SK-N-SH (cell line): ENCODE measurements at regions not wholly inside any gene's neighbourhood (a gene's known extent, or its start where the extent isn't known, plus 50 kb on each side); places are given as distances from the start of the nearest gene placed in this dataset.

Source experiments
- CTCF ChIA-PET: fragments of 300-600, 350-600 bp; formaldehyde crosslinking; extraction: SDS; loops from one replicate; lab custom pipeline; 2021; lab: Yijun Ruan, JAX
- POLR2A ChIA-PET: fragments of 350-600 bp; sonication (Branson Sonifier 250); formaldehyde crosslinking; extraction: SDS; loops from one replicate; lab custom pipeline; 2020; ENCODE audit warnings: antibody characterized with exemption, inconsistent platforms; lab: Yijun Ruan, JAX
- DNase-seq: peaks from one replicate; pipeline ENCODE4 v3.0.0; 2012
- H2AFZ ChIP-seq: fragments of 200-600 bp; sonication (generic); 2 replicates; pipeline ENCODE4 v1.8.1; 2016; ENCODE audit warnings: antibody characterized with exemption, mild to moderate bottlenecking, low read depth
- H3F3A ChIP-seq: fragments of 200-600 bp; sonication (generic); replicated peaks from 2 replicates; pipeline ENCODE3; 2016; ENCODE audit warnings: antibody characterized with exemption, mild to moderate bottlenecking; ENCODE audit not compliant: insufficient read depth
- H3K27ac ChIP-seq, 2 experiments: fragments of 200-500 bp in 1 of 2; fragments of 200-600 bp in 1 of 2; sonication (Bioruptor generic) in 1 of 2; sonication (generic), shearing (Covaris generic) in 1 of 2; 2 replicates each; pipeline versions ENCODE4 v1.5.1 to v1.6.1; 2014 to 2016; ENCODE audit warnings: low read depth in 2 of 2, inconsistent platforms in 1 of 2, low read length in 1 of 2, mild to moderate bottlenecking in 1 of 2, mixed read lengths in 1 of 2
- H3K27me3 ChIP-seq: fragments of 200-600 bp; sonication (generic), shearing (Covaris generic); 2 replicates; pipeline ENCODE4 v1.6.1; 2016; ENCODE audit warnings: mixed run types; ENCODE audit not compliant: insufficient read depth
- H3K36me3 ChIP-seq, 2 experiments: fragments of 200-500 bp in 1 of 2; fragments of 200-600 bp in 1 of 2; sonication (Bioruptor generic) in 1 of 2; sonication (generic) in 1 of 2; replicated peaks in 1 of 2; 2 replicates each; pipeline versions ENCODE3 to v1.5.1; 2014 to 2016; ENCODE audit warnings: low read length in 1 of 2, mild to moderate bottlenecking in 1 of 2; ENCODE audit not compliant: insufficient read depth in 2 of 2, control insufficient read depth in 1 of 2
- H3K4me1 ChIP-seq, 2 experiments: fragments of 200-500 bp in 1 of 2; fragments of 200-600 bp in 1 of 2; sonication (Bioruptor generic) in 1 of 2; sonication (generic), shearing (Covaris generic) in 1 of 2; 2 replicates each; pipeline versions ENCODE4 v1.5.1 to v1.6.1; 2014 to 2016; ENCODE audit warnings: low read depth in 1 of 2, low read length in 1 of 2, mixed run types in 1 of 2; ENCODE audit not compliant: insufficient read depth in 2 of 2, control insufficient read depth in 1 of 2
- H3K4me2 ChIP-seq: fragments of 200-600 bp; sonication (generic), shearing (Covaris generic); 2 replicates; pipeline ENCODE4 v1.6.1; 2017; ENCODE audit warnings: mixed run types
- H3K4me3 ChIP-seq, 2 experiments: fragments of 200-500 bp in 1 of 2; fragments of 200-600 bp in 1 of 2; sonication (Bioruptor generic) in 1 of 2; sonication (generic), shearing (Covaris generic) in 1 of 2; 2 replicates each; pipeline versions ENCODE4 v1.5.1 to v1.8.1; 2014 to 2016; ENCODE audit warnings: low read depth in 2 of 2, inconsistent platforms in 1 of 2, low read length in 1 of 2, mild to moderate bottlenecking in 1 of 2, mixed read lengths in 1 of 2, moderate library complexity in 1 of 2
- H3K79me2 ChIP-seq: fragments of 200-600 bp; sonication (generic); 2 replicates; pipeline ENCODE4 v1.8.1; 2017; ENCODE audit warnings: mild to moderate bottlenecking; ENCODE audit not compliant: insufficient read depth
- H3K9ac ChIP-seq: fragments of 200-600 bp; sonication (generic); 2 replicates; pipeline ENCODE4 v1.6.1; 2017; ENCODE audit warnings: mixed run types
- H3K9me2 ChIP-seq: fragments of 200-600 bp; sonication (generic); 2 replicates; pipeline ENCODE4 v1.6.1; 2017; ENCODE audit warnings: mixed run types
- H3K9me3 ChIP-seq: fragments of 200-600 bp; sonication (generic); 2 replicates; pipeline ENCODE4 v1.6.1; 2017; ENCODE audit warnings: mixed run types, mild to moderate bottlenecking, moderate library complexity
- H4K20me1 ChIP-seq: fragments of 200-600 bp; sonication (generic); 2 replicates; pipeline ENCODE4 v1.6.1; 2017; ENCODE audit warnings: mild to moderate bottlenecking, mixed run types; ENCODE audit not compliant: insufficient read depth
- EZH2phosphoT487 ChIP-seq: fragments of 200-600 bp; sonication (generic); IDR thresholded peaks from 2 replicates; pipeline ENCODE4 v1.6.1; 2017; ENCODE audit warnings: low read depth, mixed run types, mild to moderate bottlenecking, antibody characterized with exemption, moderate library complexity, borderline replicate concordance
- GABPA ChIP-seq: IDR thresholded peaks from 2 replicates; pipeline ENCODE4 v1.4.0; 2012; ENCODE audit warnings: low read depth, mild to moderate bottlenecking
- GATA2 ChIP-seq: sonication (generic); formaldehyde crosslinking; IDR thresholded peaks from 2 replicates; pipeline ENCODE4 v1.5.0; 2020; ENCODE audit warnings: mild to moderate bottlenecking, missing genetic modification reagents
- JUND ChIP-seq: IDR thresholded peaks from 2 replicates; pipeline ENCODE4 v1.4.0; 2012
- MEF2A ChIP-seq: IDR thresholded peaks from 2 replicates; pipeline ENCODE4 v1.4.0; 2012; ENCODE audit warnings: low read depth, borderline replicate concordance
- NFIC ChIP-seq: IDR thresholded peaks from 2 replicates; pipeline ENCODE4 v1.4.0; 2012; ENCODE audit warnings: borderline replicate concordance
- NRF1 ChIP-seq: IDR thresholded peaks from 2 replicates; pipeline ENCODE4 v1.6.1; 2012; ENCODE audit warnings: low read depth, mild to moderate bottlenecking, low read length
- RAD21 ChIP-seq: IDR thresholded peaks from 2 replicates; pipeline ENCODE4 v1.6.1; 2012; ENCODE audit warnings: mild to moderate bottlenecking, low read length
- RCOR1 ChIP-seq: fragments of 150-350 bp; IDR thresholded peaks from 2 replicates; pipeline ENCODE4 v1.6.1; 2017; ENCODE audit warnings: antibody characterized with exemption, low read length
- SIN3A ChIP-seq: IDR thresholded peaks from 2 replicates; pipeline ENCODE4 v1.6.1; 2012; ENCODE audit warnings: low read depth, mild to moderate bottlenecking, low read length, moderate library complexity, borderline replicate concordance
- SMC3 ChIP-seq: IDR thresholded peaks from 2 replicates; pipeline ENCODE4 v1.6.1; 2012; ENCODE audit warnings: low read depth, low read length, improper control_type of control experiment
- TAF1 ChIP-seq: IDR thresholded peaks from 2 replicates; pipeline ENCODE4 v1.6.1; 2012; ENCODE audit warnings: low read depth, mild to moderate bottlenecking, low read length, moderate library complexity, borderline replicate concordance
- TEAD4 ChIP-seq: IDR thresholded peaks from 2 replicates; pipeline ENCODE4 v1.4.0; 2012; ENCODE audit warnings: mild to moderate bottlenecking, borderline replicate concordance; ENCODE audit not compliant: insufficient read depth
- WGBS: methylation state at CpG from one replicate; pipeline ENCODE4 v1.1.6; 2017; ENCODE audit warnings: low lambda C conversion rate; 5-methylcytosine and 5-hydroxymethylcytosine counted together
- TF ChIP-seq, protein P1 (sequence below): IDR thresholded peaks from 2 replicates; pipeline ENCODE4 v1.4.0; 2012; ENCODE audit warnings: low read depth, borderline replicate concordance
- TF ChIP-seq, protein P2 (sequence below): fragments of 200-600 bp; sonication (generic); IDR thresholded peaks from 2 replicates; pipeline ENCODE4 v1.6.1; 2017; ENCODE audit warnings: antibody characterized with exemption, mild to moderate bottlenecking, moderate library complexity
- TF ChIP-seq, protein P3 (sequence below): IDR thresholded peaks from 2 replicates; pipeline ENCODE4 v1.4.0; 2012; ENCODE audit warnings: low read depth, borderline replicate concordance
- TF ChIP-seq, protein P4 (sequence below): IDR thresholded peaks from 2 replicates; pipeline ENCODE4 v1.4.0; 2012; ENCODE audit warnings: low read depth

DNA sequence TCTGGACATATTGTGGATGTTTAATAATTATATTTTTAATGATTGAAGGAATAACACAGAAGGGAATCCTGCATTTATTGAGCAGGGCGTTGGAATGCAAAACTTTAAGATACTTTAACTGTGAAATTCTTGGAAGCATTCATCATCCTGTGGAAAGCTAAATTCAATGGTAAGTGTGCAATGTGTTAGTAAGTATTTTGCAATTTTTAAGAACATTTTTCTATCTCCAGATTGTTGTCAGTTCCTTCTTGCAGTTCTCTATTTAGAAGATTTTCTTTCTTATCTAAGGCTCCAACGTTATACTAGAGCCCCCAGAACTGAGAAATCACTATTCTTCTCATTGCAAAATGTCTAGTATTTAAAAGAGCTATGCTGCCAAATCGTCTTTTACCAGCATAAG lies 132.2 kb upstream of the TSC22D2 start:
- no peak overlapping the region for H3K4me3 ChIP-seq
- H3K36me3 ChIP-seq, result no peaks in the 10 kb centered on the region
- H3K9me2 ChIP-seq, result no peaks in the 10 kb centered on the region
- H3K79me2 ChIP-seq, result no peaks in the 10 kb centered on the region
- peaks cover 3 to 5% of the 10 kb centered on the region in 2 experiments; a peak in 2 of 4 replicates for H3K4me1 ChIP-seq
- no peaks in the 10 kb centered on the region for H3F3A ChIP-seq
- no peak for TF ChIP-seq GABPA
- no peak for TF ChIP-seq RCOR1
- TF ChIP-seq, protein P1, sequence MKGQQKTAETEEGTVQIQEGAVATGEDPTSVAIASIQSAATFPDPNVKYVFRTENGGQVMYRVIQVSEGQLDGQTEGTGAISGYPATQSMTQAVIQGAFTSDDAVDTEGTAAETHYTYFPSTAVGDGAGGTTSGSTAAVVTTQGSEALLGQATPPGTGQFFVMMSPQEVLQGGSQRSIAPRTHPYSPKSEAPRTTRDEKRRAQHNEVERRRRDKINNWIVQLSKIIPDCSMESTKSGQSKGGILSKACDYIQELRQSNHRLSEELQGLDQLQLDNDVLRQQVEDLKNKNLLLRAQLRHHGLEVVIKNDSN, result no peak
- TF ChIP-seq MEF2A, result no peak
- TF ChIP-seq, protein P2, sequence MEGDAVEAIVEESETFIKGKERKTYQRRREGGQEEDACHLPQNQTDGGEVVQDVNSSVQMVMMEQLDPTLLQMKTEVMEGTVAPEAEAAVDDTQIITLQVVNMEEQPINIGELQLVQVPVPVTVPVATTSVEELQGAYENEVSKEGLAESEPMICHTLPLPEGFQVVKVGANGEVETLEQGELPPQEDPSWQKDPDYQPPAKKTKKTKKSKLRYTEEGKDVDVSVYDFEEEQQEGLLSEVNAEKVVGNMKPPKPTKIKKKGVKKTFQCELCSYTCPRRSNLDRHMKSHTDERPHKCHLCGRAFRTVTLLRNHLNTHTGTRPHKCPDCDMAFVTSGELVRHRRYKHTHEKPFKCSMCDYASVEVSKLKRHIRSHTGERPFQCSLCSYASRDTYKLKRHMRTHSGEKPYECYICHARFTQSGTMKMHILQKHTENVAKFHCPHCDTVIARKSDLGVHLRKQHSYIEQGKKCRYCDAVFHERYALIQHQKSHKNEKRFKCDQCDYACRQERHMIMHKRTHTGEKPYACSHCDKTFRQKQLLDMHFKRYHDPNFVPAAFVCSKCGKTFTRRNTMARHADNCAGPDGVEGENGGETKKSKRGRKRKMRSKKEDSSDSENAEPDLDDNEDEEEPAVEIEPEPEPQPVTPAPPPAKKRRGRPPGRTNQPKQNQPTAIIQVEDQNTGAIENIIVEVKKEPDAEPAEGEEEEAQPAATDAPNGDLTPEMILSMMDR, result no peak
- no peak for TF ChIP-seq TAF1
- TF ChIP-seq, protein P3, sequence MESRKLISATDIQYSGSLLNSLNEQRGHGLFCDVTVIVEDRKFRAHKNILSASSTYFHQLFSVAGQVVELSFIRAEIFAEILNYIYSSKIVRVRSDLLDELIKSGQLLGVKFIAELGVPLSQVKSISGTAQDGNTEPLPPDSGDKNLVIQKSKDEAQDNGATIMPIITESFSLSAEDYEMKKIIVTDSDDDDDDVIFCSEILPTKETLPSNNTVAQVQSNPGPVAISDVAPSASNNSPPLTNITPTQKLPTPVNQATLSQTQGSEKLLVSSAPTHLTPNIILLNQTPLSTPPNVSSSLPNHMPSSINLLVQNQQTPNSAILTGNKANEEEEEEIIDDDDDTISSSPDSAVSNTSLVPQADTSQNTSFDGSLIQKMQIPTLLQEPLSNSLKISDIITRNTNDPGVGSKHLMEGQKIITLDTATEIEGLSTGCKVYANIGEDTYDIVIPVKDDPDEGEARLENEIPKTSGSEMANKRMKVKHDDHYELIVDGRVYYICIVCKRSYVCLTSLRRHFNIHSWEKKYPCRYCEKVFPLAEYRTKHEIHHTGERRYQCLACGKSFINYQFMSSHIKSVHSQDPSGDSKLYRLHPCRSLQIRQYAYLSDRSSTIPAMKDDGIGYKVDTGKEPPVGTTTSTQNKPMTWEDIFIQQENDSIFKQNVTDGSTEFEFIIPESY, result no peak
- TF ChIP-seq SMC3, result no peak
- TF ChIP-seq, protein P4, sequence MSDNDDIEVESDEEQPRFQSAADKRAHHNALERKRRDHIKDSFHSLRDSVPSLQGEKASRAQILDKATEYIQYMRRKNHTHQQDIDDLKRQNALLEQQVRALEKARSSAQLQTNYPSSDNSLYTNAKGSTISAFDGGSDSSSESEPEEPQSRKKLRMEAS, result no peak
- no peak for TF ChIP-seq GATA2
- TF ChIP-seq RAD21, result no peak
- TF ChIP-seq SIN3A, result no peak
- H3K4me2 ChIP-seq, result no peak overlapping the region
- H2AFZ ChIP-seq, result peak overlapping the region; percentile 48; the same call in 1 of the 2 replicates
- no peak for DNase-seq
- WGBS, result 66% methylated on average over 3 of the region's 3 CpGs
- POLR2A ChIA-PET, result no interaction called here
- H3K9ac ChIP-seq, result no peak overlapping the region
- CTCF ChIA-PET, result no interaction called here
- no peaks in the 10 kb centered on the region for H3K27me3 ChIP-seq
- no peaks in the 10 kb centered on the region for H3K9me3 ChIP-seq
- H4K20me1 ChIP-seq, result no peaks in the 10 kb centered on the region
- H3K27ac ChIP-seq, result no peak overlapping the region

DNA sequence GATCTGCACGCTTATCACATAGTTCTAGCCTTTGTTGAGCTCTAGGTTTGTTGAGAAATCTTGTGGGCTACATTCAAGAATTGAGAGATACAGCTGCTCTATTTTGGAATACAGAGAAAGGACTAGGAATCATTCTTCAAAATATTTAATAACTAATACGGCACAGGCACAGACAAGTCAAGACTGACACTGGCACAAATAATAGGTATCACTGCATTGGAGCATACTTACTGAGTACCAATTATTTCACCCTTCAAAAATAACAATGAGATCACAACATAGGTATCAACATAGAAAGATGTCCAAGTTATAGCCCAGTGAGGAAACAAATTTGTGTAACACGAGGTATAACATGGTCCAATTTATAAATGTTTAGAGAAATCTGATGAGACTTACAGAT lies 133.7 kb upstream of the TSC22D2 start:
- peak overlapping the region; percentile 45; the same call in 1 of the 2 replicates for H2AFZ ChIP-seq
- no peaks in the 10 kb centered on the region for H3K27me3 ChIP-seq
- no peak for TF ChIP-seq TEAD4
- TF ChIP-seq SIN3A, result no peak
- no peak for TF ChIP-seq TAF1
- TF ChIP-seq NRF1, result no peak
- TF ChIP-seq, protein P1, result no peak
- no peak for TF ChIP-seq EZH2phosphoT487
- TF ChIP-seq NFIC, result no peak
- no peak for TF ChIP-seq JUND
- no peak for TF ChIP-seq GABPA
- TF ChIP-seq MEF2A, result no peak
- CTCF ChIA-PET, result no interaction called here
- H3K27ac ChIP-seq, result no peak overlapping the region
- H3K9me2 ChIP-seq, result no peaks in the 10 kb centered on the region
- H3F3A ChIP-seq, result no peaks in the 10 kb centered on the region
- peaks cover 3 to 5% of the 10 kb centered on the region in 2 experiments; a peak in 2 of 4 replicates for H3K4me1 ChIP-seq
- H3K4me3 ChIP-seq, result no peak overlapping the region
- no peaks in the 10 kb centered on the region for H3K36me3 ChIP-seq
- no peak for DNase-seq
- 94% methylated on average over 3 of the region's 3 CpGs for WGBS
- H3K9me3 ChIP-seq, result no peaks in the 10 kb centered on the region
- no peak overlapping the region for H3K9ac ChIP-seq
- POLR2A ChIA-PET, result no interaction called here
- no peaks in the 10 kb centered on the region for H3K79me2 ChIP-seq
- no peaks in the 10 kb centered on the region for H4K20me1 ChIP-seq
- no peak overlapping the region for H3K4me2 ChIP-seq
